ENCODE measurements at regions not wholly inside any gene's neighbourhood (a gene's known extent, or its start where the extent isn't known, plus 50 kb on each side); places are given as distances from the start of the nearest gene placed in this dataset.

GRCh38 chr16:35311475-35311874 lies 1852.1 kb downstream of the TP53TG3F start:
- TF ChIP-seq, protein P1, sequence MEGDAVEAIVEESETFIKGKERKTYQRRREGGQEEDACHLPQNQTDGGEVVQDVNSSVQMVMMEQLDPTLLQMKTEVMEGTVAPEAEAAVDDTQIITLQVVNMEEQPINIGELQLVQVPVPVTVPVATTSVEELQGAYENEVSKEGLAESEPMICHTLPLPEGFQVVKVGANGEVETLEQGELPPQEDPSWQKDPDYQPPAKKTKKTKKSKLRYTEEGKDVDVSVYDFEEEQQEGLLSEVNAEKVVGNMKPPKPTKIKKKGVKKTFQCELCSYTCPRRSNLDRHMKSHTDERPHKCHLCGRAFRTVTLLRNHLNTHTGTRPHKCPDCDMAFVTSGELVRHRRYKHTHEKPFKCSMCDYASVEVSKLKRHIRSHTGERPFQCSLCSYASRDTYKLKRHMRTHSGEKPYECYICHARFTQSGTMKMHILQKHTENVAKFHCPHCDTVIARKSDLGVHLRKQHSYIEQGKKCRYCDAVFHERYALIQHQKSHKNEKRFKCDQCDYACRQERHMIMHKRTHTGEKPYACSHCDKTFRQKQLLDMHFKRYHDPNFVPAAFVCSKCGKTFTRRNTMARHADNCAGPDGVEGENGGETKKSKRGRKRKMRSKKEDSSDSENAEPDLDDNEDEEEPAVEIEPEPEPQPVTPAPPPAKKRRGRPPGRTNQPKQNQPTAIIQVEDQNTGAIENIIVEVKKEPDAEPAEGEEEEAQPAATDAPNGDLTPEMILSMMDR (IDR thresholded peaks at IDR 0.05): no peak
- TF ChIP-seq POLR2A (IDR thresholded peaks at IDR 0.05) (no peak), EP300 (IDR thresholded peaks at IDR 0.05) (no peak)
- no peak for DNase-seq
- WGBS, 3 donors: 62 to 69% (median 62%) methylated on average over 10 of the region's 10 CpGs
- intact Hi-C loops (cut with DNase I): no loop called here
- H3K4me1 ChIP-seq (ENCODE audit: insufficient read depth): no peaks in the 10 kb centered on the region
- no peaks in the 10 kb centered on the region for H3K9me3 ChIP-seq
- H3K4me3 ChIP-seq: no peak overlapping the region
- H3K36me3 ChIP-seq: no peaks in the 10 kb centered on the region
- H3K27me3 ChIP-seq: no peaks in the 10 kb centered on the region
- no peak overlapping the region for H3K27ac ChIP-seq

GRCh38 chr16:35314298-35314697 lies 1854.9 kb downstream of the TP53TG3F start:
- no peaks in the 10 kb centered on the region for H3K27me3 ChIP-seq
- H3K4me1 ChIP-seq (ENCODE audit: insufficient read depth): no peaks in the 10 kb centered on the region
- H3K27ac ChIP-seq: no peak overlapping the region
- H3K9me3 ChIP-seq: no peaks in the 10 kb centered on the region
- 32 to 47% (median 41%) methylated on average over 3 of the region's 3 CpGs for WGBS, 3 donors
- intact Hi-C loops (cut with DNase I): no loop called here
- DNase-seq: no peak
- TF ChIP-seq POLR2A (IDR thresholded peaks at IDR 0.05) (no peak), EP300 (IDR thresholded peaks at IDR 0.05) (no peak)
- TF ChIP-seq, protein P1 (IDR thresholded peaks at IDR 0.05): no peak
- H3K4me3 ChIP-seq: no peak overlapping the region
- H3K36me3 ChIP-seq: no peaks in the 10 kb centered on the region

GRCh38 chr16:35319536-35320192 lies 1860.3 kb downstream of the TP53TG3F start:
- no peaks in the 10 kb centered on the region for H3K9me3 ChIP-seq
- WGBS, 3 donors: 51 to 55% (median 54%) methylated on average over 2 of the region's 2 CpGs
- TF ChIP-seq, protein P1 (IDR thresholded peaks at IDR 0.05): no peak
- TF ChIP-seq EP300 (IDR thresholded peaks at IDR 0.05) (no peak), POLR2A (IDR thresholded peaks at IDR 0.05) (no peak)
- intact Hi-C loops (cut with DNase I): no loop called here
- no peak overlapping the region for H3K4me3 ChIP-seq
- no peaks in the 10 kb centered on the region for H3K36me3 ChIP-seq
- no peaks in the 10 kb centered on the region for H3K27me3 ChIP-seq
- DNase-seq: no peak
- H3K27ac ChIP-seq: no peak overlapping the region
- no peaks in the 10 kb centered on the region for H3K4me1 ChIP-seq (ENCODE audit: insufficient read depth)

DNA sequence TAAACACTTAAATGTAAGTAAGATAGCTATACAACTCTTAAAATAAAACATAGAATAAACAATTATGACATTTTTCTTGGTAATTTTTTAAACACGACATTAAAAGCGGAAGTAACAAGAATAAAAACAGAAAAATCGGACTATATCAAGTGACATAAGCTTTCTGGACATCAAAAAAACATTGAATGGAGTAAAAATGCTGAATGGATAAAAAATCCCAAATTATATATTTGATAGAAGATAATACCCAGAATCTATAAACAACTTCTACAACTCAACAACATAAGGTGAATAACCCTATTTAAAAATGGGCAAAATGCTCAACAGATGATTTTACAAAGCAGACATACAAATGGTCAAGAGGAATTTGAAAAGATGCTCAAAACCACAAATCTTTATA lies 1866.5 kb downstream of the TP53TG3F start:
- no peaks in the 10 kb centered on the region for H3K4me1 ChIP-seq (ENCODE audit: insufficient read depth)
- H3K4me3 ChIP-seq: no peak overlapping the region
- H3K27ac ChIP-seq: no peak overlapping the region
- peaks cover 0 to 4% of the 10 kb centered on the region in 2 donors for H3K9me3 ChIP-seq
- TF ChIP-seq POLR2A (IDR thresholded peaks at IDR 0.05) (no peak), EP300 (IDR thresholded peaks at IDR 0.05) (no peak)
- TF ChIP-seq, protein P1 (IDR thresholded peaks at IDR 0.05): no peak
- intact Hi-C loops (cut with DNase I): no loop called here
- no peaks in the 10 kb centered on the region for H3K36me3 ChIP-seq
- WGBS, 3 donors: 50 to 62% (median 60%) methylated on average over 3 of the region's 3 CpGs
- no peaks in the 10 kb centered on the region for H3K27me3 ChIP-seq
- no peak for DNase-seq
